NT2/D1 (cell line): ENCODE measurements at regions not wholly inside any gene's neighbourhood (a gene's known extent, or its start where the extent isn't known, plus 50 kb on each side); places are given as distances from the start of the nearest gene placed in this dataset.
"Not testable (repeated sequence)": the region's sequence is repeated elsewhere in the genome, so short reads cannot be mapped to it uniquely, and the experiment has no call there.

Experiments
- DNase-seq: peaks from one replicate; pipeline ENCODE4 v3.0.0-alpha.2; 2011; ENCODE audit warnings: low read depth, low spot score
- H3K27me3 ChIP-seq: 2 replicates; pipeline ENCODE4 v1.6.0; 2011; ENCODE audit warnings: mild to moderate bottlenecking; ENCODE audit not compliant: insufficient read length, insufficient read depth
- H3K36me3 ChIP-seq: 2 replicates; pipeline ENCODE4 v1.6.1; 2011; ENCODE audit warnings: mild to moderate bottlenecking, low read length, mixed read lengths; ENCODE audit not compliant: insufficient read depth, insufficient read length
- H3K4me1 ChIP-seq: 2 replicates; pipeline ENCODE4 v1.5.1; 2011; ENCODE audit not compliant: insufficient read depth, insufficient read length
- H3K4me3 ChIP-seq: 2 replicates; pipeline ENCODE4 v1.5.1; 2011; ENCODE audit warnings: low read depth; ENCODE audit not compliant: insufficient read length
- H3K9ac ChIP-seq: 2 replicates; pipeline ENCODE4 v1.6.0; 2011; ENCODE audit warnings: low read depth; ENCODE audit not compliant: insufficient read length
- H3K9me3 ChIP-seq: 2 replicates; pipeline ENCODE4 v1.5.1; 2011; ENCODE audit warnings: mild to moderate bottlenecking, low read length; ENCODE audit not compliant: insufficient read depth
- SUZ12 ChIP-seq: IDR thresholded peaks from 2 replicates; pipeline ENCODE4 v1.6.1; 2011; ENCODE audit not compliant: insufficient read length, insufficient read depth; ENCODE audit errors: extremely low read depth
- YY1 ChIP-seq: IDR thresholded peaks from 2 replicates; pipeline ENCODE4 v1.6.1; 2011; ENCODE audit not compliant: insufficient read length, insufficient read depth
- ZNF274 ChIP-seq: IDR thresholded peaks from 2 replicates; pipeline ENCODE4 v1.6.1; 2011; ENCODE audit warnings: mild to moderate bottlenecking, low read depth, low read length

GRCh38 chr10:109809954-109810353, 113.4 kb downstream of the XPNPEP1 start:
- not testable (repeated sequence) for H3K4me3 ChIP-seq, H3K9me3 ChIP-seq, H3K27me3 ChIP-seq, H3K36me3 ChIP-seq, DNase-seq, H3K4me1 ChIP-seq, H3K9ac ChIP-seq

GRCh38 chr10:109801191-109801590, 122.1 kb downstream of the XPNPEP1 start:
- not testable (repeated sequence) for H3K4me1 ChIP-seq, DNase-seq

GRCh38 chr10:109790647-109791046, 132.7 kb downstream of the XPNPEP1 start:
- no peak for TF ChIP-seq YY1
- TF ChIP-seq ZNF274: no peak
- TF ChIP-seq SUZ12: no peak
- Histone ChIP-seq H3K27me3 (no peaks in the 10 kb centered on the region), H3K9ac (no peak overlapping the region), H3K36me3 (no peaks in the 10 kb centered on the region), H3K9me3 (peaks cover 8% of the 10 kb centered on the region; the same call in 1 of the 2 replicates), H3K4me1 (no peaks in the 10 kb centered on the region), H3K4me3 (no peak overlapping the region)
- DNase-seq: no peak

More at GRCh38 chr10:109801191-109801590, 122.1 kb downstream of the XPNPEP1 start:
- not testable (repeated sequence) for H3K4me3 ChIP-seq, H3K9ac ChIP-seq, H3K9me3 ChIP-seq, H3K27me3 ChIP-seq, H3K36me3 ChIP-seq

- TF ChIP-seq SUZ12 (no peak), ZNF274 (no peak), YY1 (no peak)
- H3K4me3 ChIP-seq: no peak overlapping the region
- H3K4me1 ChIP-seq: no peaks in the 10 kb centered on the region
- no peaks in the 10 kb centered on the region for H3K36me3 ChIP-seq
- H3K9ac ChIP-seq: no peak overlapping the region
- no peaks in the 10 kb centered on the region for H3K27me3 ChIP-seq
- DNase-seq: no peak
- H3K9me3 ChIP-seq: no peaks in the 10 kb centered on the region
These were observed 139.1 kb downstream of the XPNPEP1 start for GRCh38 chr10:109784236-109784635.

- Histone ChIP-seq H3K27me3 (no peaks in the 10 kb centered on the region), H3K4me1 (no peaks in the 10 kb centered on the region), H3K9ac (no peak overlapping the region), H3K9me3 (no peaks in the 10 kb centered on the region), H3K36me3 (no peaks in the 10 kb centered on the region), H3K4me3 (no peak overlapping the region)
- DNase-seq: no peak
- TF ChIP-seq YY1 (no peak), SUZ12 (no peak), ZNF274 (no peak)
These were observed 140.0 kb downstream of the XPNPEP1 start for GRCh38 chr10:109783286-109783685.

- Histone ChIP-seq H3K4me3 (no peak overlapping the region), H3K9ac (no peak overlapping the region), H3K27me3 (no peaks in the 10 kb centered on the region), H3K36me3 (no peaks in the 10 kb centered on the region), H3K9me3 (no peaks in the 10 kb centered on the region), H3K4me1 (no peaks in the 10 kb centered on the region)
- no peak for TF ChIP-seq SUZ12
- TF ChIP-seq YY1: no peak
- TF ChIP-seq ZNF274: no peak
- DNase-seq: no peak
These were observed 142.3 kb downstream of the XPNPEP1 start for GRCh38 chr10:109780997-109781396.

GRCh38 chr10:109778993-109779392, 144.3 kb downstream of the XPNPEP1 start:
- Histone ChIP-seq H3K4me1 (no peaks in the 10 kb centered on the region), H3K9ac (no peak overlapping the region), H3K36me3 (no peaks in the 10 kb centered on the region), H3K4me3 (no peak overlapping the region), H3K27me3 (no peaks in the 10 kb centered on the region), H3K9me3 (no peaks in the 10 kb centered on the region)
- DNase-seq: no peak
- TF ChIP-seq YY1 (no peak), ZNF274 (no peak), SUZ12 (no peak)

GRCh38 chr10:109774121-109774440, 149.2 kb downstream of the XPNPEP1 start:
- no peak overlapping the region for H3K4me3 ChIP-seq
- H3K36me3 ChIP-seq: no peaks in the 10 kb centered on the region
- no peak overlapping the region for H3K9ac ChIP-seq
- H3K9me3 ChIP-seq: no peaks in the 10 kb centered on the region; the same call in 1 of the 2 replicates
- no peaks in the 10 kb centered on the region for H3K4me1 ChIP-seq
- DNase-seq: no peak
- H3K27me3 ChIP-seq: no peaks in the 10 kb centered on the region
- TF ChIP-seq SUZ12: no peak
- TF ChIP-seq ZNF274: no peak
- no peak for TF ChIP-seq YY1
